ENCODE measurements at regions not wholly inside any gene's neighbourhood (a gene's known extent, or its start where the extent isn't known, plus 50 kb on each side); places are given as distances from the start of the nearest gene placed in this dataset.
"Not testable (repeated sequence)": the region's sequence is repeated elsewhere in the genome, so short reads cannot be mapped to it uniquely, and the experiment has no call there.

GRCh38 chr2:14988600-14988999 is 356.1 kb downstream of the LRATD1 start:
- DNase-seq (ENCODE audit: low read depth) = no peak

GRCh38 chr2:14991723-14992122 is 359.2 kb downstream of the LRATD1 start:
- no peak for DNase-seq (ENCODE audit: low read depth)

GRCh38 chr2:14994721-14995120 is 362.2 kb downstream of the LRATD1 start:
- DNase-seq (ENCODE audit: low read depth) = no peak

- no peak for DNase-seq (ENCODE audit: low read depth)
Observed at GRCh38 chr2:14996351-14997014, 364.0 kb downstream of the LRATD1 start.

- no peak for DNase-seq (ENCODE audit: low read depth)
Observed at GRCh38 chr2:14998546-14998945, 366.0 kb downstream of the LRATD1 start.

GRCh38 chr2:14999114-14999661 is 366.7 kb downstream of the LRATD1 start:
- DNase-seq (ENCODE audit: low read depth) = no peak

- not testable (repeated sequence) for DNase-seq (ENCODE audit: low read depth)
Observed at GRCh38 chr2:15002519-15002918, 370.0 kb downstream of the LRATD1 start.

GRCh38 chr2:15006667-15007066 is 374.1 kb downstream of the LRATD1 start:
- DNase-seq (ENCODE audit: low read depth) = no peak

GRCh38 chr2:15009681-15010080 is 377.2 kb downstream of the LRATD1 start:
- no peak for DNase-seq (ENCODE audit: low read depth)

GRCh38 chr2:15010346-15010745 is 377.8 kb downstream of the LRATD1 start:
- no peak for DNase-seq (ENCODE audit: low read depth)

- no peak for DNase-seq (ENCODE audit: low read depth)
Observed at GRCh38 chr2:15018814-15019213, 386.3 kb downstream of the LRATD1 start.

- DNase-seq (ENCODE audit: low read depth) = no peak
Observed at GRCh38 chr2:15023221-15023620, 390.7 kb downstream of the LRATD1 start.

GRCh38 chr2:15028406-15028805 is 395.9 kb downstream of the LRATD1 start:
- no peak for DNase-seq (ENCODE audit: low read depth)

GRCh38 chr2:15031745-15032240 is 399.3 kb downstream of the LRATD1 start:
- DNase-seq (ENCODE audit: low read depth) = no peak

GRCh38 chr2:15034246-15034645 is 401.7 kb downstream of the LRATD1 start:
- DNase-seq (ENCODE audit: low read depth) = no peak

- no peak for DNase-seq (ENCODE audit: low read depth)
Observed at GRCh38 chr2:15034860-15035259, 402.3 kb downstream of the LRATD1 start.

- DNase-seq (ENCODE audit: low read depth) = no peak
Observed at GRCh38 chr2:15038366-15039364, 406.1 kb downstream of the LRATD1 start.

GRCh38 chr2:15040429-15041084 is 408.0 kb downstream of the LRATD1 start:
- no peak for DNase-seq (ENCODE audit: low read depth)

- no peak for DNase-seq (ENCODE audit: low read depth)
Observed at GRCh38 chr2:15041429-15041837, 408.9 kb downstream of the LRATD1 start.

GRCh38 chr2:15042801-15043217 is 410.3 kb downstream of the LRATD1 start:
- no peak for DNase-seq (ENCODE audit: low read depth)

GRCh38 chr2:15043336-15044058 is 411.0 kb downstream of the LRATD1 start:
- no peak for DNase-seq (ENCODE audit: low read depth)
